ENCODE measurements at regions not wholly inside any gene's neighbourhood (a gene's known extent, or its start where the extent isn't known, plus 50 kb on each side); places are given as distances from the start of the nearest gene placed in this dataset.
"Not testable (repeated sequence)": the region's sequence is repeated elsewhere in the genome, so short reads cannot be mapped to it uniquely, and the experiment has no call there.

GRCh38 chr22:44561139-44561840 lies 63.3 kb upstream of the RTL6 start:
- intact Hi-C loops (cut with DNase I; ENCODE audit: low total_unique reads) (no loop called here), in situ Hi-C loops (cut with MboI; ENCODE audit: low pct_ligation_motif_present in 1 of 4, low pct_unique_long_range_greater_than_20kb in 1 of 4, low sequenced_read_pairs in 3 of 4) (no loop called here)
- no peak overlapping the region for H3K27ac ChIP-seq
- no peaks in the 10 kb centered on the region for H3K36me3 ChIP-seq
- H3K4me3 ChIP-seq: no peak overlapping the region
- no peaks in the 10 kb centered on the region for H3K4me1 ChIP-seq
- DNase-seq: no peak
- peaks cover 22% of the 10 kb centered on the region for H3K27me3 ChIP-seq
- H3K9me3 ChIP-seq: no peaks in the 10 kb centered on the region
- WGBS, 2 donors (ENCODE audit: low coverage in 1 of 2): 71 to 83% methylated on average over 3 to 6 of the region's 6 CpGs
- TF ChIP-seq POLR2AphosphoS5 (IDR thresholded peaks at IDR 0.05) (no peak), CTCF (IDR thresholded peaks at IDR 0.05) (no peak), POLR2A (IDR thresholded peaks at IDR 0.05) (no peak), EP300 (IDR thresholded peaks at IDR 0.05; ENCODE audit: low read depth) (no peak)

- in situ Hi-C loops (cut with MboI; ENCODE audit: low pct_ligation_motif_present in 1 of 4, low pct_unique_long_range_greater_than_20kb in 1 of 4, low sequenced_read_pairs in 3 of 4); H3K27ac ChIP-seq; intact Hi-C loops (cut with DNase I; ENCODE audit: low total_unique reads); DNase-seq; H3K4me1 ChIP-seq; H3K9me3 ChIP-seq; H3K36me3 ChIP-seq; H3K4me3 ChIP-seq: not testable (repeated sequence)
- WGBS, 2 donors (ENCODE audit: low coverage in 1 of 2): 62 to 70% methylated on average over 7 of the region's 7 CpGs
- H3K27me3 ChIP-seq: peaks cover 22% of the 10 kb centered on the region
Measured at GRCh38 chr22:44558671-44559070, 60.6 kb upstream of the RTL6 start.

GRCh38 chr22:44557872-44558271 lies 59.8 kb upstream of the RTL6 start:
- H3K4me3 ChIP-seq; DNase-seq; H3K4me1 ChIP-seq; H3K36me3 ChIP-seq; H3K27ac ChIP-seq; in situ Hi-C loops (cut with MboI; ENCODE audit: low pct_ligation_motif_present in 1 of 4, low pct_unique_long_range_greater_than_20kb in 1 of 4, low sequenced_read_pairs in 3 of 4); intact Hi-C loops (cut with DNase I; ENCODE audit: low total_unique reads); H3K9me3 ChIP-seq: not testable (repeated sequence)
- peaks cover 22% of the 10 kb centered on the region for H3K27me3 ChIP-seq
- WGBS, 2 donors (ENCODE audit: low coverage in 1 of 2): 76 to 88% methylated on average over 3 to 4 of the region's 4 CpGs

- no peaks in the 10 kb centered on the region for H3K9me3 ChIP-seq
- TF ChIP-seq POLR2A (IDR thresholded peaks at IDR 0.05) (no peak), POLR2AphosphoS5 (IDR thresholded peaks at IDR 0.05) (no peak), CTCF (IDR thresholded peaks at IDR 0.05) (no peak), EP300 (IDR thresholded peaks at IDR 0.05; ENCODE audit: low read depth) (no peak)
- DNase-seq: no peak
- H3K36me3 ChIP-seq: no peaks in the 10 kb centered on the region
- intact Hi-C loops (cut with DNase I; ENCODE audit: low total_unique reads): no loop called here
- H3K4me1 ChIP-seq: no peaks in the 10 kb centered on the region
- 76 to 83% methylated on average over 8 of the region's 8 CpGs for WGBS, 2 donors (ENCODE audit: low coverage in 1 of 2)
- no peak overlapping the region for H3K27ac ChIP-seq
- peaks cover 22% of the 10 kb centered on the region for H3K27me3 ChIP-seq
- in situ Hi-C loops (cut with MboI; ENCODE audit: low pct_ligation_motif_present in 1 of 4, low pct_unique_long_range_greater_than_20kb in 1 of 4, low sequenced_read_pairs in 3 of 4): no loop called here
- H3K4me3 ChIP-seq: no peak overlapping the region
Measured at GRCh38 chr22:44557064-44557748, 59.2 kb upstream of the RTL6 start.

- WGBS, 2 donors (ENCODE audit: low coverage in 1 of 2): 78 to 80% methylated on average over 2 of the region's 2 CpGs
- in situ Hi-C loops (cut with MboI; ENCODE audit: low pct_ligation_motif_present in 1 of 4, low pct_unique_long_range_greater_than_20kb in 1 of 4, low sequenced_read_pairs in 3 of 4): no loop called here
- Histone ChIP-seq H3K36me3 (no peaks in the 10 kb centered on the region), H3K9me3 (no peaks in the 10 kb centered on the region), H3K27ac (no peak overlapping the region), H3K27me3 (peaks cover 15% of the 10 kb centered on the region), H3K4me1 (no peaks in the 10 kb centered on the region), H3K4me3 (no peak overlapping the region)
- intact Hi-C loops (cut with DNase I; ENCODE audit: low total_unique reads): no loop called here
- no peak for DNase-seq
- no peak for TF ChIP-seq EP300 (IDR thresholded peaks at IDR 0.05; ENCODE audit: low read depth)
- TF ChIP-seq CTCF (IDR thresholded peaks at IDR 0.05): no peak
- TF ChIP-seq POLR2A (IDR thresholded peaks at IDR 0.05): no peak
- no peak for TF ChIP-seq POLR2AphosphoS5 (IDR thresholded peaks at IDR 0.05)
Measured at GRCh38 chr22:44555597-44555996, 57.6 kb upstream of the RTL6 start.

All from transverse colon (tissue), 4 donors.